ENCODE measurements at regions not wholly inside any gene's neighbourhood (a gene's known extent, or its start where the extent isn't known, plus 50 kb on each side); places are given as distances from the start of the nearest gene placed in this dataset.

DNA sequence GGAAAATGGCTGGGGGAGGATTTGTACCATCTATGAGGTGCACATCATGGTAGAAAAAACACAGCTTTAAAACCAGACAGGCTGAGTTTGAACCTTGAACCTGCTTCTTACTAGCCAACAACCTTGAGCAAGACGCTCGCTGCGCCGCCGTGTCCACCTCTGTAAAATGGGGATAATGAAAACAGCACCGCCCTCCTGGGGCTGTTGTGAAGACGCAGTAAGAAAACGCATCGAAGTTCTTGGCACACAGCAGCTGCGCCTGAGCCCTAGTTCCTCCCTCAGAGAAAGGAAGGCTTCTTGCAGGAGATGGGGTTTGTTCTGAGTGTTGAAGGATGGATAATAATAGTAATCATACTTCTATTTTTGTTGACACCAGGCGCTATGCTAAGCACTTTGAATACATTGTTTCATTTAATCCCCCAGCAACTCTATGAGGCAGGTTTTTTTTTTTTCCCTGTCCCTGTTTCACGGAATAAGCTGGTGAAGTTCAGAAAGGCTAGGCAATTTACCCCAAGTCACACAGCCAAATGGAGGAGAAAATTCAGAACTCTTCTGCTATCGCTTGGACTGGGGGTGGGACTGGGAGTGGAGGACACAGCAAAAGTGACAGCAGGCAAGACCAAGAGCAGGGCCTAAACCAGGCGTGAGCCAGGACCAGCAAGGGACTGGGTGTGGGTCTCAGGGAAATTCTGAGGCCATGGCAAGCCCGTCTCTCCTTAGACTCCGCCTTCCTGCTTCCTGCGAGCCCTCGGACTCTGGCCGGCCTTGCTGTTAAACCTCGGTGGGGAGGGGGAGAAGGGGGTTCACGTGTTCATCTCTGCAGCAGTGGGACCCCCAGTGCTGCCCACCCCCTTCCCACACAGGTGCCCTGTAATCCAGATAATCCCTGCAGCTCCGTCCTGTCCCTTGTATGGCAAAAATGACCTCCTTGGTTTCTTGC, 97.5 kb downstream of the LRRC74A start:
- Histone ChIP-seq H3F3A (replicated peaks; ENCODE audit: insufficient read depth) (peaks cover 33% of the 10 kb centered on the region), H3K9me3 (no peaks in the 10 kb centered on the region), H3K4me1 (ENCODE audit: control insufficient read depth in 1 of 2, insufficient read depth in 2 of 2, low read depth in 1 of 2, low read length in 1 of 2) (peaks cover 73 to 84% of the 10 kb centered on the region in 2 experiments), H2AFZ (ENCODE audit: low read depth) (no peak overlapping the region), H3K36me3 (replicated peaks in 1 of 2; ENCODE audit: control insufficient read depth in 1 of 2, insufficient read depth in 2 of 2, low read length in 1 of 2) (no peaks in the 10 kb centered on the region), H3K27me3 (ENCODE audit: insufficient read depth) (no peaks in the 10 kb centered on the region), H3K4me2 (peak overlapping the region; percentile 20; the same call in 1 of the 2 replicates), H4K20me1 (ENCODE audit: insufficient read depth) (no peaks in the 10 kb centered on the region), H3K9me2 (no peaks in the 10 kb centered on the region), H3K4me3 (ENCODE audit: low read depth in 2 of 2, low read length in 1 of 2) (no peak overlapping the region), H3K27ac (ENCODE audit: low read depth in 2 of 2, low read length in 1 of 2) (peak overlapping the region; percentile 70 to 100), H3K79me2 (ENCODE audit: insufficient read depth) (no peaks in the 10 kb centered on the region), H3K9ac (no peak overlapping the region)
- no peak for DNase-seq
- ChIA-PET CTCF (interaction anchor here (0.9 to 9.4 kb wide), 5 partner anchors 10 to 114 kb away, joined by 3 to 133 read pairs (median 5); no protein-coding TSS in a partner anchor), POLR2A (interaction anchor here (0.9 to 1.6 kb wide), 2 partner anchors 35 to 118 kb away, joined by 3 to 7 read pairs; no protein-coding TSS in a partner anchor)
- 81% methylated on average over 22 of the region's 22 CpGs for WGBS (ENCODE audit: low lambda C conversion rate)
- TF ChIP-seq, protein P1, sequence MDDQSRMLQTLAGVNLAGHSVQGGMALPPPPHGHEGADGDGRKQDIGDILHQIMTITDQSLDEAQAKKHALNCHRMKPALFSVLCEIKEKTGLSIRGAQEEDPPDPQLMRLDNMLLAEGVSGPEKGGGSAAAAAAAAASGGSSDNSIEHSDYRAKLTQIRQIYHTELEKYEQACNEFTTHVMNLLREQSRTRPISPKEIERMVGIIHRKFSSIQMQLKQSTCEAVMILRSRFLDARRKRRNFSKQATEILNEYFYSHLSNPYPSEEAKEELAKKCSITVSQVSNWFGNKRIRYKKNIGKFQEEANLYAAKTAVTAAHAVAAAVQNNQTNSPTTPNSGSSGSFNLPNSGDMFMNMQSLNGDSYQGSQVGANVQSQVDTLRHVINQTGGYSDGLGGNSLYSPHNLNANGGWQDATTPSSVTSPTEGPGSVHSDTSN (IDR thresholded peaks at IDR 0.05), result no peak
- no peak for TF ChIP-seq MXI1 (IDR thresholded peaks at IDR 0.05; ENCODE audit: low read depth, low read length)
- no peak for TF ChIP-seq RCOR1 (IDR thresholded peaks at IDR 0.05; ENCODE audit: low read length)
- TF ChIP-seq CHD2 (IDR thresholded peaks at IDR 0.05; ENCODE audit: low read length, partially characterized antibody), result no peak
- no peak for TF ChIP-seq GABPA (IDR thresholded peaks at IDR 0.05; ENCODE audit: low read depth)
- TF ChIP-seq JUND (IDR thresholded peaks at IDR 0.05), result no peak
- TF ChIP-seq RXRA (IDR thresholded peaks at IDR 0.05; ENCODE audit: borderline replicate concordance, low read depth), result no peak
- no peak for TF ChIP-seq TAF1 (IDR thresholded peaks at IDR 0.05; ENCODE audit: borderline replicate concordance, low read depth, low read length)

DNA sequence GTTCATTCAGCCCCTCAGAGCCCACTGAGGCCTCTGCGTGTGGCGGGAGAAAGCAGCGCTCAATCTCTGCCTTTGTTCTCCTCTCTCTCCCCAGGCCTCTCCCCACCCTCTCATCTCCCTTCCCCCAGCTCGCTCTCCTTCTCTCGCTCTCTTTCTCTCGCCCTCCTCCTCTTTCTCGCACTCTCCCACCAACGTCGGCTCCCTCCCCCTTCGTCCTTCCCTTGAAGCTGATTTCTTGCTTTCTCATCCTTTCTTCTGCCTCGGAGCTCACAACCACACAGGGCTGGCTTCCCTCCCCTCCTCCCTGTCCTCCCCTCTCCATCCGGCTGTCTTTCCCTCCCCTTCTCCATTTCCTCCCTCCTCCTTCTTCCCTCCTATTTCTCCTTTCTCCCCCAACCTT, 96.4 kb downstream of the LRRC74A start:
- peaks cover 73 to 87% of the 10 kb centered on the region in 2 experiments for H3K4me1 ChIP-seq (ENCODE audit: control insufficient read depth in 1 of 2, insufficient read depth in 2 of 2, low read depth in 1 of 2, low read length in 1 of 2)
- H2AFZ ChIP-seq (ENCODE audit: low read depth), result peak overlapping the region; percentile 19; the same call in 1 of the 2 replicates
- H3K9me2 ChIP-seq, result no peaks in the 10 kb centered on the region
- no peaks in the 10 kb centered on the region for H3K36me3 ChIP-seq (replicated peaks in 1 of 2; ENCODE audit: control insufficient read depth in 1 of 2, insufficient read depth in 2 of 2, low read length in 1 of 2)
- peak overlapping the region; percentile 24; the same call in 1 of the 2 replicates for H3K9ac ChIP-seq
- DNase-seq, result no peak
- ChIA-PET POLR2A (no interaction called here), CTCF (interaction anchor here (0.6 to 9.4 kb wide), 6 partner anchors 9 to 147 kb away, joined by 3 to 133 read pairs (median 4); no protein-coding TSS in a partner anchor)
- H3K4me3 ChIP-seq (ENCODE audit: low read depth in 2 of 2, low read length in 1 of 2), result no peak overlapping the region
- H3K4me2 ChIP-seq, result peak overlapping the region; percentile 9; the same call in 1 of the 2 replicates
- peak overlapping the region; percentile 70 to 100 for H3K27ac ChIP-seq (ENCODE audit: low read depth in 2 of 2, low read length in 1 of 2)
- H3K27me3 ChIP-seq (ENCODE audit: insufficient read depth), result no peaks in the 10 kb centered on the region
- no peaks in the 10 kb centered on the region; the same call in 1 of the 2 replicates for H4K20me1 ChIP-seq (ENCODE audit: insufficient read depth)
- no peaks in the 10 kb centered on the region for H3K79me2 ChIP-seq (ENCODE audit: insufficient read depth)
- H3F3A ChIP-seq (replicated peaks; ENCODE audit: insufficient read depth), result peaks cover 42% of the 10 kb centered on the region
- WGBS (ENCODE audit: low lambda C conversion rate), result 68% methylated on average over 11 of the region's 12 CpGs
- H3K9me3 ChIP-seq, result no peaks in the 10 kb centered on the region
- TF ChIP-seq, protein P2, sequence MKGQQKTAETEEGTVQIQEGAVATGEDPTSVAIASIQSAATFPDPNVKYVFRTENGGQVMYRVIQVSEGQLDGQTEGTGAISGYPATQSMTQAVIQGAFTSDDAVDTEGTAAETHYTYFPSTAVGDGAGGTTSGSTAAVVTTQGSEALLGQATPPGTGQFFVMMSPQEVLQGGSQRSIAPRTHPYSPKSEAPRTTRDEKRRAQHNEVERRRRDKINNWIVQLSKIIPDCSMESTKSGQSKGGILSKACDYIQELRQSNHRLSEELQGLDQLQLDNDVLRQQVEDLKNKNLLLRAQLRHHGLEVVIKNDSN (IDR thresholded peaks at IDR 0.05; ENCODE audit: borderline replicate concordance, low read depth), result no peak
- no peak for TF ChIP-seq SMC3 (IDR thresholded peaks at IDR 0.05; ENCODE audit: low read depth, low read length)
- TF ChIP-seq JUND (IDR thresholded peaks at IDR 0.05), result no peak
- TF ChIP-seq GABPA (IDR thresholded peaks at IDR 0.05; ENCODE audit: low read depth), result no peak
- TF ChIP-seq YY1 (IDR thresholded peaks at IDR 0.05; ENCODE audit: low read depth), result no peak
- no peak for TF ChIP-seq POLR2AphosphoS5 (IDR thresholded peaks at IDR 0.05; ENCODE audit: low read depth, low read length)
- TF ChIP-seq TAF1 (IDR thresholded peaks at IDR 0.05; ENCODE audit: borderline replicate concordance, low read depth, low read length), result no peak
- TF ChIP-seq, protein P3, sequence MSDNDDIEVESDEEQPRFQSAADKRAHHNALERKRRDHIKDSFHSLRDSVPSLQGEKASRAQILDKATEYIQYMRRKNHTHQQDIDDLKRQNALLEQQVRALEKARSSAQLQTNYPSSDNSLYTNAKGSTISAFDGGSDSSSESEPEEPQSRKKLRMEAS (IDR thresholded peaks at IDR 0.05; ENCODE audit: low read depth), result no peak
- TF ChIP-seq, protein P4, sequence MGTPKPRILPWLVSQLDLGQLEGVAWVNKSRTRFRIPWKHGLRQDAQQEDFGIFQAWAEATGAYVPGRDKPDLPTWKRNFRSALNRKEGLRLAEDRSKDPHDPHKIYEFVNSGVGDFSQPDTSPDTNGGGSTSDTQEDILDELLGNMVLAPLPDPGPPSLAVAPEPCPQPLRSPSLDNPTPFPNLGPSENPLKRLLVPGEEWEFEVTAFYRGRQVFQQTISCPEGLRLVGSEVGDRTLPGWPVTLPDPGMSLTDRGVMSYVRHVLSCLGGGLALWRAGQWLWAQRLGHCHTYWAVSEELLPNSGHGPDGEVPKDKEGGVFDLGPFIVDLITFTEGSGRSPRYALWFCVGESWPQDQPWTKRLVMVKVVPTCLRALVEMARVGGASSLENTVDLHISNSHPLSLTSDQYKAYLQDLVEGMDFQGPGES (IDR thresholded peaks at IDR 0.05; ENCODE audit: low read depth, low read length), result no peak
- TF ChIP-seq RCOR1 (IDR thresholded peaks at IDR 0.05; ENCODE audit: low read length), result no peak
- no peak for TF ChIP-seq FOSL2 (IDR thresholded peaks at IDR 0.05; ENCODE audit: borderline replicate concordance, low read depth)
- no peak for TF ChIP-seq TCF12 (IDR thresholded peaks at IDR 0.05)
- TF ChIP-seq, protein P5, sequence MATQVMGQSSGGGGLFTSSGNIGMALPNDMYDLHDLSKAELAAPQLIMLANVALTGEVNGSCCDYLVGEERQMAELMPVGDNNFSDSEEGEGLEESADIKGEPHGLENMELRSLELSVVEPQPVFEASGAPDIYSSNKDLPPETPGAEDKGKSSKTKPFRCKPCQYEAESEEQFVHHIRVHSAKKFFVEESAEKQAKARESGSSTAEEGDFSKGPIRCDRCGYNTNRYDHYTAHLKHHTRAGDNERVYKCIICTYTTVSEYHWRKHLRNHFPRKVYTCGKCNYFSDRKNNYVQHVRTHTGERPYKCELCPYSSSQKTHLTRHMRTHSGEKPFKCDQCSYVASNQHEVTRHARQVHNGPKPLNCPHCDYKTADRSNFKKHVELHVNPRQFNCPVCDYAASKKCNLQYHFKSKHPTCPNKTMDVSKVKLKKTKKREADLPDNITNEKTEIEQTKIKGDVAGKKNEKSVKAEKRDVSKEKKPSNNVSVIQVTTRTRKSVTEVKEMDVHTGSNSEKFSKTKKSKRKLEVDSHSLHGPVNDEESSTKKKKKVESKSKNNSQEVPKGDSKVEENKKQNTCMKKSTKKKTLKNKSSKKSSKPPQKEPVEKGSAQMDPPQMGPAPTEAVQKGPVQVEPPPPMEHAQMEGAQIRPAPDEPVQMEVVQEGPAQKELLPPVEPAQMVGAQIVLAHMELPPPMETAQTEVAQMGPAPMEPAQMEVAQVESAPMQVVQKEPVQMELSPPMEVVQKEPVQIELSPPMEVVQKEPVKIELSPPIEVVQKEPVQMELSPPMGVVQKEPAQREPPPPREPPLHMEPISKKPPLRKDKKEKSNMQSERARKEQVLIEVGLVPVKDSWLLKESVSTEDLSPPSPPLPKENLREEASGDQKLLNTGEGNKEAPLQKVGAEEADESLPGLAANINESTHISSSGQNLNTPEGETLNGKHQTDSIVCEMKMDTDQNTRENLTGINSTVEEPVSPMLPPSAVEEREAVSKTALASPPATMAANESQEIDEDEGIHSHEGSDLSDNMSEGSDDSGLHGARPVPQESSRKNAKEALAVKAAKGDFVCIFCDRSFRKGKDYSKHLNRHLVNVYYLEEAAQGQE (IDR thresholded peaks at IDR 0.05; ENCODE audit: low read depth, low read length), result no peak
- no peak for TF ChIP-seq RFX5 (IDR thresholded peaks at IDR 0.05; ENCODE audit: low read length)
- TF ChIP-seq CHD2 (IDR thresholded peaks at IDR 0.05; ENCODE audit: low read length, partially characterized antibody), result no peak
- no peak for TF ChIP-seq MXI1 (IDR thresholded peaks at IDR 0.05; ENCODE audit: low read depth, low read length)
